ENCODE measurements at regions not wholly inside any gene's neighbourhood (a gene's known extent, or its start where the extent isn't known, plus 50 kb on each side); places are given as distances from the start of the nearest gene placed in this dataset.

DNA sequence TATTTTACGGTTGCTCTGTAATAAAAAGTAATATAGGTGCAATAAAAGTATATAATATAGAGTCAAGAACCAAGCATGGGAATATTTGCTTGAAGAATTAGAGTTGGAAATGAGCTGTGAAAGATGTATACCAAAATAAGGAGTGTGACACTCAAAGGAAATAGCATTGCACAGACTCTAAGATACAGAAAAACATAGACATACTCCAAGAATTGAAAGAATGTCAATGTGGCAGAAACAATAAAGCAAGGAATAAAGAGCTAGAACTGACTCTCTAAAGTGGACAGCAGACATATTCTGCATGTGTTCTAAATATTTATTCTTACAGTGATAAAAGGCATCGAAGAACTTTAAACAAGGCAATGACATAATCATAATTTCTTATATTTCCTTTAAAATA, 561.1 kb upstream of the SETBP1 start:
- no peak for TF ChIP-seq CTCF (IDR thresholded peaks at IDR 0.05)
- TF ChIP-seq EZH2 (IDR thresholded peaks at IDR 0.05; ENCODE audit: borderline replicate concordance, insufficient read depth, low read depth, low read length, poor library complexity, severe bottlenecking) = no peak

Measured in B cell (primary cell).